A673 (cell line): ENCODE measurements at regions not wholly inside any gene's neighbourhood (a gene's known extent, or its start where the extent isn't known, plus 50 kb on each side); places are given as distances from the start of the nearest gene placed in this dataset.

Experiments
- BruUV-seq: library from RNA; stranded (reverse); fragments of 400-500 nt; replicated peaks from 2 replicates; lab custom pipeline; 2021; lab: Mats Ljungman, UMichigan
- CTCF ChIA-PET: fragments of 300-600 bp; sonication (Branson Sonifier 250); formaldehyde crosslinking; loops from one replicate; lab custom pipeline; 2022; ENCODE audit warnings: antibody characterized with exemption; lab: Charles Lee
- POLR2A ChIA-PET: fragments of 300-600 bp; sonication (Branson Sonifier 250); formaldehyde crosslinking; loops from one replicate; lab custom pipeline; 2022; ENCODE audit warnings: antibody characterized with exemption; ENCODE audit not compliant: low non-redundant PET; lab: Charles Lee
- DNase-seq: peaks from one replicate; pipeline ENCODE4 v3.0.0-alpha.2; 2015; ENCODE audit warnings: low spot score
- H3K27ac ChIP-seq: fragments of 200-600 bp; sonication (generic); 2 replicates; pipeline ENCODE4 v1.5.1; 2016; ENCODE audit warnings: mixed run types, low read depth, mild to moderate bottlenecking, mixed read lengths, antibody characterized with exemption, low read length; ENCODE audit not compliant: poor library complexity, severe bottlenecking
- H3K27me3 ChIP-seq: fragments of 200-600 bp; sonication (generic); replicated peaks from 2 replicates; pipeline ENCODE4 v1.6.1; 2017; ENCODE audit warnings: mixed run types, low read depth, mild to moderate bottlenecking, mixed read lengths, antibody characterized with exemption, low read length; ENCODE audit not compliant: insufficient read depth, poor library complexity
- H3K36me3 ChIP-seq: fragments of 200-600 bp; sonication (generic); 2 replicates; pipeline ENCODE4 v1.6.1; 2016; ENCODE audit warnings: mixed run types, mild to moderate bottlenecking, mixed read lengths, antibody characterized with exemption, low read length; ENCODE audit not compliant: insufficient read depth, poor library complexity, severe bottlenecking
- H3K4me1 ChIP-seq: fragments of 200-600 bp; sonication (generic); 2 replicates; pipeline ENCODE4 v1.6.1; 2017; ENCODE audit warnings: mixed run types, mild to moderate bottlenecking, mixed read lengths, antibody characterized with exemption, low read length; ENCODE audit not compliant: insufficient read depth, poor library complexity, severe bottlenecking
- H3K4me3 ChIP-seq: fragments of 200-600 bp; sonication (generic); 2 replicates; pipeline ENCODE4 v1.5.1; 2016; ENCODE audit warnings: low read depth, mixed run types, mild to moderate bottlenecking, mixed read lengths, low read length; ENCODE audit not compliant: poor library complexity, severe bottlenecking
- H3K9me3 ChIP-seq: fragments of 200-600 bp; sonication (generic); 2 replicates; pipeline ENCODE4 v1.6.1; 2016; ENCODE audit warnings: mixed run types, low read depth, mild to moderate bottlenecking, mixed read lengths, antibody characterized with exemption, low read length; ENCODE audit not compliant: poor library complexity, severe bottlenecking
- EZH2 ChIP-seq: fragments of 200-600 bp; sonication (generic); IDR thresholded peaks from 2 replicates; pipeline ENCODE4 v1.6.1; 2017; ENCODE audit warnings: borderline replicate concordance, low read depth, mild to moderate bottlenecking, mixed read lengths, antibody characterized with exemption, low read length; ENCODE audit not compliant: poor library complexity, severe bottlenecking
- intact Hi-C: fragments of 100-400 bp; cut with micrococcal nuclease; formaldehyde crosslinking; loops from one replicate; pipeline ENCODE4 v1.10.0; 2022; ENCODE audit not compliant: unreplicated experiment
- TF ChIP-seq, protein P1 (sequence below): fragments of 300-800, 200-600 bp; sonication (generic); conservative IDR thresholded peaks from 2 replicates; pipeline ENCODE4 v1.5.1; 2017; ENCODE audit warnings: low read depth, mild to moderate bottlenecking, antibody characterized with exemption, low read length, moderate library complexity, mixed read lengths

DNA sequence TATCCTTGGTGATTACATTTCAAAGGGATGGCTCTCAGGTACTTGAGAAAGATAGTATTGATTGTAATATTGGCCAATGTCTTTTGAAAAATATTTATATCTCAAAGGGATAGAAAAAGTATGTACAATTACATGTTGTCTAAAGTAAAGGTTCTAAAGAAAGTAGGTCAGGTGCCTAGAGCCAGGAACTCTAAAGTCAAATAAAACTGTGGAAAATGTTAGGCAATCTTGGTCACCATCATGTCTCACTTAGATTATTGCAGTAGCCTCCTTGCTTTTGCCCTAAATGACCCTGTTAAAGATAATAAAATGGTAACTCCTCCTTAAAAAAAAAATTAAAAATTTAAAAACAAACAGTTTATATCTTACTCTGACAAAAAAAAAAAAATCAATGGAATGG lies 198.5 kb upstream of the ARPP21 start:
- H3K4me3 ChIP-seq = no peak overlapping the region
- no peaks in the 10 kb centered on the region for H3K36me3 ChIP-seq
- H3K27ac ChIP-seq = no peak overlapping the region
- no peaks in the 10 kb centered on the region for H3K4me1 ChIP-seq
- ChIA-PET POLR2A (no interaction called here), CTCF (no interaction called here)
- intact Hi-C loops = no loop called here
- TF ChIP-seq, protein P1, sequence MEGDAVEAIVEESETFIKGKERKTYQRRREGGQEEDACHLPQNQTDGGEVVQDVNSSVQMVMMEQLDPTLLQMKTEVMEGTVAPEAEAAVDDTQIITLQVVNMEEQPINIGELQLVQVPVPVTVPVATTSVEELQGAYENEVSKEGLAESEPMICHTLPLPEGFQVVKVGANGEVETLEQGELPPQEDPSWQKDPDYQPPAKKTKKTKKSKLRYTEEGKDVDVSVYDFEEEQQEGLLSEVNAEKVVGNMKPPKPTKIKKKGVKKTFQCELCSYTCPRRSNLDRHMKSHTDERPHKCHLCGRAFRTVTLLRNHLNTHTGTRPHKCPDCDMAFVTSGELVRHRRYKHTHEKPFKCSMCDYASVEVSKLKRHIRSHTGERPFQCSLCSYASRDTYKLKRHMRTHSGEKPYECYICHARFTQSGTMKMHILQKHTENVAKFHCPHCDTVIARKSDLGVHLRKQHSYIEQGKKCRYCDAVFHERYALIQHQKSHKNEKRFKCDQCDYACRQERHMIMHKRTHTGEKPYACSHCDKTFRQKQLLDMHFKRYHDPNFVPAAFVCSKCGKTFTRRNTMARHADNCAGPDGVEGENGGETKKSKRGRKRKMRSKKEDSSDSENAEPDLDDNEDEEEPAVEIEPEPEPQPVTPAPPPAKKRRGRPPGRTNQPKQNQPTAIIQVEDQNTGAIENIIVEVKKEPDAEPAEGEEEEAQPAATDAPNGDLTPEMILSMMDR = no peak
- no peak for TF ChIP-seq EZH2
- BruUV-seq = no TSS peak
- no peak for DNase-seq
- no peaks in the 10 kb centered on the region for H3K27me3 ChIP-seq
- H3K9me3 ChIP-seq = no peaks in the 10 kb centered on the region

DNA sequence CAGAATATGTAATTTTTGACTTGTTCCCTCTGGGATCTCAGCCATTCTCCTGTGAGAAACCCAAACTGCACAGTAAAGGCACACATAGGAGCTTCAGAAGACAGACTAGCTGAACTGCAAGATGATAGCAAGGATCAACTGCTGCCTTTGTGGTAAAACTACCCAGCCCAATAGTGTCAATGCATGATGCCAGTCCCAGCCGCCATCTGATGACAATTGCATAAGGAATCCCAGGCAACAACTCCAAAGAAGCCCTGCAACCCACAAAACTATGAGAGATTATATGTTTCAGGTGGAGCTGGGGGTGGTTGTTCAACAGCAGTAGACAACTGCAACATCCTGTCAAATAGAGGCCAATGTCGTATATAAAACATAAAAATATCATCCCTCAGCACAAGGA lies 192.4 kb upstream of the ARPP21 start:
- Histone ChIP-seq H3K9me3 (no peaks in the 10 kb centered on the region), H3K27me3 (no peaks in the 10 kb centered on the region), H3K4me1 (no peaks in the 10 kb centered on the region), H3K36me3 (no peaks in the 10 kb centered on the region), H3K27ac (no peak overlapping the region), H3K4me3 (no peak overlapping the region)
- intact Hi-C loops = no loop called here
- DNase-seq = no peak
- no TSS peak for BruUV-seq
- CTCF ChIA-PET = no interaction called here
- no peak for TF ChIP-seq EZH2
- TF ChIP-seq, protein P1 = no peak
- POLR2A ChIA-PET = no interaction called here

DNA sequence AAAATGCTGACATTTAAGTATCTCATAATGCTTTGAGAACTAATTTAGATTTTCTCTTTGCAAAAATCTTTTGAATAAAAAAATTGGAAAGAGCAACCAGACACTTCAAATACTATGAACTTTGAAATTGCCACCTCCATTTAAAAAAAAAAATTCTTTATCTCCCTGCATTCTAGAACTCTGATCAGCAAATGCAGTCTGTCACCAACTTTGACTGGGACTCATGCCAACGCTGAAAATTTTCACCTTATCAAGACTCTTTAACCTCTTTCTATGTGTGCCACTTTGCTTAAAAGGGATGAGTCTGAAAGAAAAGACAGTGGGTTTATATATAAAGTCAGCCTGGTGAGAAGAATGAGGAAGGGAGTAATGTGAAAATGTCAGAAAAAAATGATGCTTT lies 191.2 kb upstream of the ARPP21 start:
- no peaks in the 10 kb centered on the region for H3K36me3 ChIP-seq
- BruUV-seq = no TSS peak
- intact Hi-C loops = no loop called here
- no peak overlapping the region for H3K4me3 ChIP-seq
- H3K27me3 ChIP-seq = no peaks in the 10 kb centered on the region
- no peak for DNase-seq
- no peaks in the 10 kb centered on the region for H3K9me3 ChIP-seq
- ChIA-PET POLR2A (no interaction called here), CTCF (no interaction called here)
- TF ChIP-seq, protein P1 = no peak
- no peak for TF ChIP-seq EZH2
- H3K4me1 ChIP-seq = no peaks in the 10 kb centered on the region
- H3K27ac ChIP-seq = no peak overlapping the region
